K562 (cell line): ENCODE measurements at regions not wholly inside any gene's neighbourhood (a gene's known extent, or its start where the extent isn't known, plus 50 kb on each side); places are given as distances from the start of the nearest gene placed in this dataset.

Experiments used
- ATAC-seq: fragments of 200-7000 bp; cut with Tn5 transposase; 3 replicates; pipeline ENCODE4 v1.9.1; 2020; ENCODE audit warnings: moderate library complexity
- BruUV-seq: library from RNA; stranded (reverse); fragments of 400-500 nt; replicated peaks from 2 replicates; lab custom pipeline; 2021; lab: Mats Ljungman, UMichigan
- CTCF ChIA-PET: fragments of 300-600 bp; formaldehyde crosslinking; extraction: SDS; loops from one replicate; lab custom pipeline; 2021; ENCODE audit warnings: low intra/inter-chr PET ratio; lab: Yijun Ruan, JAX
- POLR2A ChIA-PET: fragments of 300-600, 350-650 bp; sonication (Branson Sonifier 250); formaldehyde crosslinking; extraction: SDS; loops from one replicate; lab custom pipeline; 2021; ENCODE audit warnings: antibody characterized with exemption, inconsistent platforms; lab: Yijun Ruan, JAX
- DNase-seq, 4 experiments: peaks; one replicate each; pipeline versions ENCODE4 v3.0.0 to v3.0.0-alpha.2; 2011 to 2018; ENCODE audit warnings: low spot score in 3 of 4, mixed read lengths in 3 of 4; ENCODE audit errors: extremely low read depth in 1 of 4
- FAIRE-seq: peaks from 2 replicates; lab custom pipeline; 2011; peaks lifted over from hg19 to GRCh38; lab: Jason Lieb, UNC
- H2AFZ ChIP-seq: 2 replicates; pipeline ENCODE4 v1.6.0; 2011; ENCODE audit warnings: low read depth, low read length, control low read depth, inconsistent platforms
- H3K27ac ChIP-seq: fragments of 200-600 bp; 3 replicates; pipeline ENCODE4 v1.8.0; 2011; ENCODE audit warnings: low read depth, mild to moderate bottlenecking, control low read depth, inconsistent platforms, low read length, moderate library complexity, mixed read lengths; ENCODE audit errors: extremely low read depth
- H3K27me3 ChIP-seq, 2 experiments: fragments of 300-600 bp in 1 of 2; 2 replicates in 1 of 2; 3 replicates in 1 of 2; pipeline versions ENCODE4 v1.6.0 to v1.8.0; 2011; ENCODE audit warnings: inconsistent platforms in 2 of 2, low read length in 2 of 2, mild to moderate bottlenecking in 1 of 2, mixed read lengths in 1 of 2, moderate library complexity in 1 of 2; ENCODE audit not compliant: control insufficient read depth in 2 of 2, insufficient read depth in 2 of 2
- H3K36me3 ChIP-seq: fragments of 300-600 bp; 3 replicates; pipeline ENCODE4 v1.8.0; 2011; ENCODE audit warnings: mild to moderate bottlenecking, low read length, inconsistent platforms; ENCODE audit not compliant: control insufficient read depth, insufficient read depth
- H3K4me1 ChIP-seq, 2 experiments: fragments of 200-600 bp in 1 of 2; replicated peaks in 1 of 2; 2 replicates in 1 of 2; 3 replicates in 1 of 2; pipeline versions ENCODE4 v1.5.1 to v1.8.0; 2011; ENCODE audit warnings: inconsistent platforms in 2 of 2, low read length in 2 of 2, mild to moderate bottlenecking in 1 of 2, mixed read lengths in 1 of 2, moderate library complexity in 1 of 2; ENCODE audit not compliant: control insufficient read depth in 2 of 2, insufficient read depth in 2 of 2
- H3K4me2 ChIP-seq: 2 replicates; pipeline ENCODE4 v1.6.1; 2011; ENCODE audit warnings: low read length, control low read depth, inconsistent platforms, mixed read lengths; ENCODE audit not compliant: insufficient read depth
- H3K4me3 ChIP-seq: fragments of 200-600 bp; sonication (generic), shearing (Covaris generic); 2 replicates; pipeline ENCODE4 v1.5.1; 2016; ENCODE audit warnings: control low read depth, inconsistent platforms
- H3K79me2 ChIP-seq: fragments of 200-600 bp; 3 replicates; pipeline ENCODE4 v1.8.0; 2011; ENCODE audit warnings: low read length, inconsistent platforms; ENCODE audit not compliant: control insufficient read depth, insufficient read depth
- H3K9ac ChIP-seq, 2 experiments: 2 replicates each; pipeline versions ENCODE4 v1.6.0 to v1.6.1; 2011; ENCODE audit warnings: low read depth in 2 of 2, low read length in 2 of 2, control low read depth in 1 of 2, inconsistent platforms in 1 of 2, mild to moderate bottlenecking in 1 of 2, mixed read lengths in 1 of 2; ENCODE audit not compliant: insufficient read depth in 1 of 2
- H3K9me1 ChIP-seq: one replicate; pipeline ENCODE4 v1.6.0; 2011; ENCODE audit warnings: inconsistent platforms, mild to moderate bottlenecking, low read length, moderate library complexity; ENCODE audit not compliant: control insufficient read depth, insufficient read depth
- H3K9me3 ChIP-seq: replicated peaks from 2 replicates; pipeline ENCODE4 v1.5.1; 2011; ENCODE audit warnings: low read depth, low read length, inconsistent platforms; ENCODE audit not compliant: control insufficient read depth, insufficient read depth
- H4K20me1 ChIP-seq: replicated peaks from 2 replicates; pipeline ENCODE4 v1.6.1; 2011; ENCODE audit warnings: low read length, inconsistent platforms, mixed read lengths; ENCODE audit not compliant: control insufficient read depth, insufficient read depth
- CXXC5 ChIP-seq: fragments of 250-450 bp; sonication (Bioruptor Pico); IDR thresholded peaks from 2 replicates; pipeline ENCODE4 v1.8.0; 2022; ENCODE audit warnings: inconsistent platforms, mild to moderate bottlenecking, moderate library complexity
- FOXA3 ChIP-seq, 2 experiments: fragments of 450-650 bp in 1 of 2; sonication (generic) in 1 of 2; formaldehyde crosslinking; IDR thresholded peaks in 1 of 2; conservative IDR thresholded peaks in 1 of 2; 2 replicates each; pipeline versions ENCODE4 v1.4.0 to v1.8.0; 2020 to 2022; ENCODE audit warnings: mild to moderate bottlenecking in 2 of 2, missing genetic modification reagents in 1 of 2
- RAD21 ChIP-seq, 2 experiments: fragments of 250-450 bp in 1 of 2; fragments of 450-650 bp in 1 of 2; sonication (Bioruptor Pico) in 1 of 2; formaldehyde crosslinking in 1 of 2; IDR thresholded peaks in 1 of 2; conservative IDR thresholded peaks in 1 of 2; 2 replicates each; pipeline versions ENCODE4 v1.4.0 to v1.8.0; 2020 to 2022; ENCODE audit warnings: mild to moderate bottlenecking in 2 of 2, moderate library complexity in 1 of 2
- RBM22 ChIP-seq: fragments of 200-400 bp; formaldehyde crosslinking; IDR thresholded peaks from 2 replicates; pipeline ENCODE4 v1.6.1; 2018; ENCODE audit warnings: low read length, low read depth; ENCODE audit not compliant: poor library complexity, severe bottlenecking
- WGBS: fragments of 100-300 bp; shearing (Covaris generic); methylation state at CpG from one replicate; pipeline ENCODE4 v1.1.6; 2016; ENCODE audit warnings: low coverage, mixed read lengths; ENCODE audit not compliant: insufficient coverage; ENCODE audit errors: missing lambda C conversion rate; 5-methylcytosine and 5-hydroxymethylcytosine counted together
- in situ Hi-C: fragments of 300-500 bp; cut with MboI; formaldehyde crosslinking; loops from 4 replicates; pipeline ENCODE4 v1.15.0; 2018; ENCODE audit warnings: inconsistent platforms, mixed read lengths
- intact Hi-C: fragments of 100-400 bp; cut with micrococcal nuclease; formaldehyde crosslinking; loops from 2 replicates; pipeline ENCODE4 v1.14.2; 2022
- TF ChIP-seq, protein P1 (sequence below), 2 experiments: fragments of 250-450 bp in 1 of 2; fragments of 450-650 bp in 1 of 2; sonication (Bioruptor Pico) in 1 of 2; IDR thresholded peaks; 2 replicates each; pipeline versions ENCODE4 v1.6.1 to v1.8.0; 2016 to 2021; ENCODE audit warnings: mild to moderate bottlenecking in 2 of 2, moderate library complexity in 2 of 2, missing compliant biosample characterization in 1 of 2, missing genetic modification characterization in 1 of 2

DNA sequence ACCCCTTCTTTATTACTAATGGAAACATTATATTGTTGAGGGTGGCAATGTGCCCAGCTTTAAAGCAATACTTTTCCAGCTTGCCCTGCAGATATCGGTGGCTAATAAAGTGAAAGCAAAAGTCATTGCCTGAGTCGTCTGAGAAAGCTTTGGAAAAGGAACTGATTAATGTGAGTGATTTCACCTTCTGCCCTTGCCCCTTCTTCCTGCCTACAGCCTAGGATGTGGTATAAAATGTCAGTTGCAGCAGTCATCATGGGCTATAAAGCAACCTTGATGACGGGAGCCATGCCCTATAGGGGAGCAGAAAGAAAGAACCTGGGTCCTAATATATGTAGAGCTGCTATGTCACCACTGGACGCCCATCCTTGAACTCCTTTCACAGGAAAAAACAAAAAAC, 132.4 kb upstream of the USP9X start:
- no peak overlapping the region for H3K9ac ChIP-seq
- H3K36me3 ChIP-seq: no peaks in the 10 kb centered on the region
- TF ChIP-seq RBM22 (no peak), CXXC5 (CRISPR knock-in tag) (no peak), RAD21 (CRISPR knock-in tag; conservative IDR thresholded peaks at IDR 0.05 in 1 of 2, IDR thresholded peaks at IDR 0.05 in 1 of 2) (no peak), FOXA3 (CRISPR knock-in tag; conservative IDR thresholded peaks at IDR 0.05 in 1 of 2, IDR thresholded peaks at IDR 0.05 in 1 of 2) (no peak)
- TF ChIP-seq, protein P1, sequence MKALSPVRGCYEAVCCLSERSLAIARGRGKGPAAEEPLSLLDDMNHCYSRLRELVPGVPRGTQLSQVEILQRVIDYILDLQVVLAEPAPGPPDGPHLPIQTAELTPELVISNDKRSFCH (CRISPR knock-in tag; IDR thresholded peaks at IDR 0.05): no peak
- TF ChIP-seq, protein P1 (tag; IDR thresholded peaks at IDR 0.05): no peak
- no peaks in the 10 kb centered on the region for H3K79me2 ChIP-seq
- ChIA-PET POLR2A (no interaction called here), CTCF (no interaction called here)
- no peaks in the 10 kb centered on the region for H3K9me3 ChIP-seq
- ATAC-seq (no peak), FAIRE-seq (no peak), DNase-seq (no peak)
- no peak overlapping the region for H3K27ac ChIP-seq
- in situ Hi-C loops (no loop called here), intact Hi-C loops (no loop called here)
- BruUV-seq: no TSS peak
- no peaks in the 10 kb centered on the region; a peak in 1 of 5 replicates for H3K27me3 ChIP-seq
- no peak overlapping the region for H3K4me3 ChIP-seq
- WGBS: 22% methylated on average over 4 of the region's 4 CpGs
- H3K4me2 ChIP-seq: no peak overlapping the region
- H2AFZ ChIP-seq: no peak overlapping the region
- H3K9me1 ChIP-seq: no peaks in the 10 kb centered on the region
- no peaks in the 10 kb centered on the region; a peak in 1 of 5 replicates for H3K4me1 ChIP-seq
- H4K20me1 ChIP-seq: no peaks in the 10 kb centered on the region
